ENCODE measurements at regions not wholly inside any gene's neighbourhood (a gene's known extent, or its start where the extent isn't known, plus 50 kb on each side); places are given as distances from the start of the nearest gene placed in this dataset.

DNA sequence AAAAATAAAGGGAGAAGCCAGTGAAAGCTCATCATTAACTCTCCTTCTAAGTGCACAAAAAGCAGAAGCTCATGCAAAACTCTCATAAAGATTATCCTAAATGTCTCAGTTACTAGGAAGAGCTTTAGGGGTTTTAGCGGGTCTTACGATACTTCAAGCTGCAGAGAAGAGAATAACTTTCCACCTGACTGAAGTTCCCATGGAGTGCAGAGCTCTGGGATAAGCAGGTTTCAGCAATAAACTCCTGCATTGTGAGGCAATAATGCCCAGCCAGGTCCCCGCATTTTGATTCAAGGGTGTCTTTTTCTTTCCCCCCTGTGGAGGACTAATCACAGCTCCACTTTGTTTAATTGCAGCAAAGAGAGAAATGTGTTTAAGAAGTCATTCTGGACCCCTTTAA is 241.9 kb upstream of the SP8 start:
- H3K4me3 ChIP-seq, result no peak overlapping the region
- DNase-seq (ENCODE audit: low read depth in 1 of 2, low spot score in 1 of 2), result no peak
- H3K27ac ChIP-seq, result no peak overlapping the region

DNA sequence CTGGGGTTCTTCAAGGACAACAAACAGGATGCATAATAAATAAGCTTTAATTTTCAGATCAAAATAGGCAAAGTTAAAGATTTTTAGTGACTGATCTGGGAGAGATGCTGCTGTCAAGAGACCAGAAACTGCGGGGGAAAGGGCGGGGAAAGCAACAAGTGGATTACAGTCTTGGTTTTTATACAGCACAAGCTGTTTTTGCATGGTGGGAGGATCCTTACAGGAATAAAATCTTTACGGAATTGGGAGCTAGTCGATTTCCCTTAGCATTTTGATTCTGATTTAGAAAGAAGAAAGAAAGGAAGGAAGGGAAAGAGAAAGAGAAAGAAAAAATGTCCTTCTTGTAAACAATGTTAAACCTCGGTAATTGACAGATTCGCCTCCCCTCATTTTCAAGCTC is 242.3 kb upstream of the SP8 start:
- Histone ChIP-seq H3K27ac (no peak overlapping the region), H3K9me3 (ENCODE audit: low read depth) (no peaks in the 10 kb centered on the region), H3K4me3 (no peak overlapping the region), H3K27me3 (no peaks in the 10 kb centered on the region), H3K36me3 (no peaks in the 10 kb centered on the region), H3K4me1 (ENCODE audit: low read depth) (peaks cover 5% of the 10 kb centered on the region)
- TF ChIP-seq, protein P1, sequence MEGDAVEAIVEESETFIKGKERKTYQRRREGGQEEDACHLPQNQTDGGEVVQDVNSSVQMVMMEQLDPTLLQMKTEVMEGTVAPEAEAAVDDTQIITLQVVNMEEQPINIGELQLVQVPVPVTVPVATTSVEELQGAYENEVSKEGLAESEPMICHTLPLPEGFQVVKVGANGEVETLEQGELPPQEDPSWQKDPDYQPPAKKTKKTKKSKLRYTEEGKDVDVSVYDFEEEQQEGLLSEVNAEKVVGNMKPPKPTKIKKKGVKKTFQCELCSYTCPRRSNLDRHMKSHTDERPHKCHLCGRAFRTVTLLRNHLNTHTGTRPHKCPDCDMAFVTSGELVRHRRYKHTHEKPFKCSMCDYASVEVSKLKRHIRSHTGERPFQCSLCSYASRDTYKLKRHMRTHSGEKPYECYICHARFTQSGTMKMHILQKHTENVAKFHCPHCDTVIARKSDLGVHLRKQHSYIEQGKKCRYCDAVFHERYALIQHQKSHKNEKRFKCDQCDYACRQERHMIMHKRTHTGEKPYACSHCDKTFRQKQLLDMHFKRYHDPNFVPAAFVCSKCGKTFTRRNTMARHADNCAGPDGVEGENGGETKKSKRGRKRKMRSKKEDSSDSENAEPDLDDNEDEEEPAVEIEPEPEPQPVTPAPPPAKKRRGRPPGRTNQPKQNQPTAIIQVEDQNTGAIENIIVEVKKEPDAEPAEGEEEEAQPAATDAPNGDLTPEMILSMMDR (IDR thresholded peaks at IDR 0.05; ENCODE audit: low read depth, low read length), result no peak
- DNase-seq (ENCODE audit: low read depth in 1 of 2, low spot score in 1 of 2), result no peak

More for the DNA sequence above, 241.9 kb upstream of the SP8 start:
- Histone ChIP-seq H3K9me3 (ENCODE audit: low read depth) (no peaks in the 10 kb centered on the region), H3K36me3 (no peaks in the 10 kb centered on the region), H3K27me3 (no peaks in the 10 kb centered on the region), H3K4me1 (ENCODE audit: low read depth) (peaks cover 5% of the 10 kb centered on the region)
- TF ChIP-seq, protein P1 (IDR thresholded peaks at IDR 0.05; ENCODE audit: low read depth, low read length), result no peak

DNA sequence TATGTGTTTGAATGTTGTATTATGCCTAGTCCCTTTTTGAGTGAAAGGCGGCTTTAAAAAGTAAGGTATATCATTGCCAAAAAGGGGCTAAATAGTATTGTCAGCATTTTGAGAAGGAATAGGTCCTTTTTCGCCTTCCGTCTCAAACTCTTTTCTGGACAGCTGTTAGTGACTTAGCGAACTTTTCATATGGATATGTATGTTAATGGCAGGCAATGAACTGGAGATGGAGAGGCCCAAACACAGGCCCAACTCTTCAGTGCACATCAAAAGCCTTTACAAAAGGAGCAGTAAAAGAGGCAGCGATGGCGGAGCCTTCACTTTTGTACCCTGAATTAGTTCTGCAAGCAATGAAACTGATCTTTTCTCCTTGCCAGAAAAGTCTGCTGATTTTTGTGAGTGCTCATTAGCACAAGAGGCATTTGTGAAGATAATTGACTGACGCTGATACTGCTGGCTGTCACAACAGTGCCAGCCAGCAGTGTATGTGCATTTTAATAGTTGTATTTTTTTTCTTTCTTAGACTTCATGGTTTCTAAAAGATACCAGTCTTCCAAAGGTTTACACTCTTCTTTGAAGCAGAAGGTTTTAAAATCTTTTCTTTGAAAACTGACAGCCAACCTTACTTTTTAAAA is 243.7 kb upstream of the SP8 start:
- Histone ChIP-seq H3K27ac (no peak overlapping the region), H3K9me3 (ENCODE audit: low read depth) (no peaks in the 10 kb centered on the region), H3K4me3 (no peak overlapping the region), H3K36me3 (no peaks in the 10 kb centered on the region), H3K4me1 (ENCODE audit: low read depth) (peaks cover 5% of the 10 kb centered on the region), H3K27me3 (no peaks in the 10 kb centered on the region)
- TF ChIP-seq, protein P1 (IDR thresholded peaks at IDR 0.05; ENCODE audit: low read depth, low read length), result no peak
- DNase-seq (ENCODE audit: low read depth in 1 of 2, low spot score in 1 of 2), result no peak

DNA sequence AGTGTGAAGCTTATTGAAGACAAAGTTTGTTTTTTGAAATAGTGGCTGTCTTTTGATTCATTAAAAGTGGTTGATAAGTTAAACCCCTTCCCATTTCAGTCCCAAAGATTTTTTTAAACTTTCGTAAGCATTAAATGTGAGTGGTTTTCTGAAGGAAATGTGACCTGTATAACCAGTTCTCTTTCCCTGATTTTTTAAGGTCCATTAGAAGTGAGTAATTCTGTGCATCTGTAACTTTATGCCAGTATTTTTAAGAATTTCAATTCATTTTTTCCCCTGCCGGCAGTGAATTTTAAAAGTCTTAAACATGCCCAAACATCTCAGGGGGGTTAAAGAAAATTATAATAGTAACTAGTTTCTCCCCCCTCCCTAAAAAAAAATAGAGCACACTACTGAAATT is 254.6 kb upstream of the SP8 start:
- Histone ChIP-seq H3K4me1 (ENCODE audit: low read depth) (no peaks in the 10 kb centered on the region), H3K4me3 (no peak overlapping the region), H3K27ac (no peak overlapping the region)

DNA sequence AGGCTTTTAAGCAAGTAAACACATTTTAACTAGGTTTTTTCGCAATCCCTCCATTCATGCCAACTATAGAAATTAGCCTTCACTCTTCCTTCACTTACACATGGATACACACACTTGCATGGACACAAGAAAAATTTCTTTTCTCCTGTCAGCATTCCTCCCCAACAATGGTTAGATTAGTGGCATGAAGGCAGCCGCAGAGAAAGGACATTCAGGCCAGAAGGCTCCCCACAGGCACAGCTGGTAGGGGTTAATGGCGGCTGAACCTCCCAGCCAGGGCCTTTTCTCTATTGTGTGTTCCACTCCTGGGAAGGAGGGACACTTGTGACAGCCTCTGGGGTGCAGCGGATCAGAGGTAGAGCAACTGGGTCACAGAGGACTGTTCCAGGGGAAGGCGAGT is 255.0 kb upstream of the SP8 start:
- DNase-seq (ENCODE audit: low read depth in 1 of 2, low spot score in 1 of 2), result no peak
- Histone ChIP-seq H3K27ac (no peak overlapping the region), H3K9me3 (ENCODE audit: low read depth) (no peaks in the 10 kb centered on the region), H3K36me3 (no peaks in the 10 kb centered on the region), H3K27me3 (no peaks in the 10 kb centered on the region), H3K4me1 (ENCODE audit: low read depth) (no peaks in the 10 kb centered on the region), H3K4me3 (no peak overlapping the region)
- TF ChIP-seq, protein P1 (IDR thresholded peaks at IDR 0.05; ENCODE audit: low read depth, low read length), result no peak

More for the DNA sequence above, 254.6 kb upstream of the SP8 start:
- TF ChIP-seq, protein P1 (IDR thresholded peaks at IDR 0.05; ENCODE audit: low read depth, low read length), result no peak
- no peaks in the 10 kb centered on the region for H3K36me3 ChIP-seq
- H3K9me3 ChIP-seq (ENCODE audit: low read depth), result no peaks in the 10 kb centered on the region
- no peak for DNase-seq (ENCODE audit: low read depth in 1 of 2, low spot score in 1 of 2)
- no peaks in the 10 kb centered on the region for H3K27me3 ChIP-seq
